ENCODE measurements at regions not wholly inside any gene's neighbourhood (a gene's known extent, or its start where the extent isn't known, plus 50 kb on each side); places are given as distances from the start of the nearest gene placed in this dataset.

GRCh38 chrX:475926-476723 is 89.4 kb upstream of the PPP2R3B start:
- H3K27ac Mint-ChIP-seq: peak overlapping the region; percentile 81
- peaks cover 5% of the 10 kb centered on the region for H3K27me3 Mint-ChIP-seq (ENCODE audit: insufficient read depth)
- Histone ChIP-seq H3K27ac (ENCODE audit: low read depth, low read length) (peak overlapping the region; percentile 68), H3K36me3 (ENCODE audit: control insufficient read depth, insufficient read depth, low read length) (no peaks in the 10 kb centered on the region), H3K4me1 (ENCODE audit: control insufficient read depth, insufficient read depth, low read length) (no peaks in the 10 kb centered on the region), H3K9me3 (ENCODE audit: control insufficient read depth, low read length) (peaks cover 22% of the 10 kb centered on the region), H3K27me3 (ENCODE audit: control insufficient read depth, insufficient read depth, low read length, poor library complexity, severe bottlenecking) (no peaks in the 10 kb centered on the region), H3K4me3 (ENCODE audit: low read length) (peak overlapping the region; percentile 61), H3K9ac (ENCODE audit: extremely low read depth, low read length, poor library complexity, severe bottlenecking) (peak overlapping the region; percentile 73)
- peaks cover 45% of the 10 kb centered on the region for H3K9me3 Mint-ChIP-seq
- 87 to 91% methylated on average over 27 to 36 of the region's 36 CpGs for WGBS, 2 experiments (ENCODE audit: insufficient coverage in 1 of 2, insufficient read length in 1 of 2)
- TF ChIP-seq, protein P1, sequence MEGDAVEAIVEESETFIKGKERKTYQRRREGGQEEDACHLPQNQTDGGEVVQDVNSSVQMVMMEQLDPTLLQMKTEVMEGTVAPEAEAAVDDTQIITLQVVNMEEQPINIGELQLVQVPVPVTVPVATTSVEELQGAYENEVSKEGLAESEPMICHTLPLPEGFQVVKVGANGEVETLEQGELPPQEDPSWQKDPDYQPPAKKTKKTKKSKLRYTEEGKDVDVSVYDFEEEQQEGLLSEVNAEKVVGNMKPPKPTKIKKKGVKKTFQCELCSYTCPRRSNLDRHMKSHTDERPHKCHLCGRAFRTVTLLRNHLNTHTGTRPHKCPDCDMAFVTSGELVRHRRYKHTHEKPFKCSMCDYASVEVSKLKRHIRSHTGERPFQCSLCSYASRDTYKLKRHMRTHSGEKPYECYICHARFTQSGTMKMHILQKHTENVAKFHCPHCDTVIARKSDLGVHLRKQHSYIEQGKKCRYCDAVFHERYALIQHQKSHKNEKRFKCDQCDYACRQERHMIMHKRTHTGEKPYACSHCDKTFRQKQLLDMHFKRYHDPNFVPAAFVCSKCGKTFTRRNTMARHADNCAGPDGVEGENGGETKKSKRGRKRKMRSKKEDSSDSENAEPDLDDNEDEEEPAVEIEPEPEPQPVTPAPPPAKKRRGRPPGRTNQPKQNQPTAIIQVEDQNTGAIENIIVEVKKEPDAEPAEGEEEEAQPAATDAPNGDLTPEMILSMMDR (conservative IDR thresholded peaks at IDR 0.05): no peak
- peaks cover 12% of the 10 kb centered on the region for H3K4me1 Mint-ChIP-seq
- H3K36me3 Mint-ChIP-seq (ENCODE audit: low read depth): peaks cover 9% of the 10 kb centered on the region
- DNase-seq: peak; percentile 56
- no peak overlapping the region for H3K4me3 Mint-ChIP-seq

- WGBS, 2 experiments (ENCODE audit: insufficient coverage in 1 of 2, insufficient read length in 1 of 2): 92 to 94% methylated on average over 15 to 21 of the region's 21 CpGs
- no peak overlapping the region for H3K4me3 Mint-ChIP-seq
- peaks cover 9% of the 10 kb centered on the region for H3K4me1 Mint-ChIP-seq
- peaks cover 45% of the 10 kb centered on the region for H3K9me3 Mint-ChIP-seq
- H3K27me3 Mint-ChIP-seq (ENCODE audit: insufficient read depth): peaks cover 7% of the 10 kb centered on the region
- H3K27ac Mint-ChIP-seq: peak overlapping the region; percentile 81
- Histone ChIP-seq H3K9me3 (ENCODE audit: control insufficient read depth, low read length) (peaks cover 22% of the 10 kb centered on the region), H3K9ac (ENCODE audit: extremely low read depth, low read length, poor library complexity, severe bottlenecking) (peak overlapping the region; percentile 73), H3K36me3 (ENCODE audit: control insufficient read depth, insufficient read depth, low read length) (no peaks in the 10 kb centered on the region), H3K27ac (ENCODE audit: low read depth, low read length) (peak overlapping the region; percentile 68), H3K4me1 (ENCODE audit: control insufficient read depth, insufficient read depth, low read length) (no peaks in the 10 kb centered on the region), H3K4me3 (ENCODE audit: low read length) (no peak overlapping the region), H3K27me3 (ENCODE audit: control insufficient read depth, insufficient read depth, low read length, poor library complexity, severe bottlenecking) (no peaks in the 10 kb centered on the region)
- DNase-seq: peak; percentile 32
- TF ChIP-seq, protein P1 (conservative IDR thresholded peaks at IDR 0.05): no peak
- H3K36me3 Mint-ChIP-seq (ENCODE audit: low read depth): peaks cover 9% of the 10 kb centered on the region
Observed at GRCh38 chrX:476724-477075, 90.0 kb upstream of the PPP2R3B start.

GRCh38 chrX:477441-478012 is 90.8 kb upstream of the PPP2R3B start:
- Mint-ChIP-seq H3K36me3 (ENCODE audit: low read depth) (peaks cover 9% of the 10 kb centered on the region), H3K4me3 (no peak overlapping the region), H3K4me1 (peaks cover 9% of the 10 kb centered on the region), H3K27ac (peak overlapping the region; percentile 81), H3K9me3 (peaks cover 45% of the 10 kb centered on the region), H3K27me3 (ENCODE audit: insufficient read depth) (peaks cover 12% of the 10 kb centered on the region)
- 94 to 95% methylated on average over 17 to 18 of the region's 18 CpGs for WGBS, 2 experiments (ENCODE audit: insufficient coverage in 1 of 2, insufficient read length in 1 of 2)
- H3K9me3 ChIP-seq (ENCODE audit: control insufficient read depth, low read length): peaks cover 22% of the 10 kb centered on the region
- no peaks in the 10 kb centered on the region for H3K27me3 ChIP-seq (ENCODE audit: control insufficient read depth, insufficient read depth, low read length, poor library complexity, severe bottlenecking)
- no peaks in the 10 kb centered on the region for H3K4me1 ChIP-seq (ENCODE audit: control insufficient read depth, insufficient read depth, low read length)
- H3K9ac ChIP-seq (ENCODE audit: extremely low read depth, low read length, poor library complexity, severe bottlenecking): no peak overlapping the region
- TF ChIP-seq, protein P1 (conservative IDR thresholded peaks at IDR 0.05): no peak
- DNase-seq: no peak
- H3K4me3 ChIP-seq (ENCODE audit: low read length): peak overlapping the region; percentile 39
- no peak overlapping the region for H3K27ac ChIP-seq (ENCODE audit: low read depth, low read length)
- no peaks in the 10 kb centered on the region for H3K36me3 ChIP-seq (ENCODE audit: control insufficient read depth, insufficient read depth, low read length)

Data from endodermal cell (in vitro differentiated cells).